ENCODE measurements at regions not wholly inside any gene's neighbourhood (a gene's known extent, or its start where the extent isn't known, plus 50 kb on each side); places are given as distances from the start of the nearest gene placed in this dataset.
"Not testable (repeated sequence)": the region's sequence is repeated elsewhere in the genome, so short reads cannot be mapped to it uniquely, and the experiment has no call there.

DNA sequence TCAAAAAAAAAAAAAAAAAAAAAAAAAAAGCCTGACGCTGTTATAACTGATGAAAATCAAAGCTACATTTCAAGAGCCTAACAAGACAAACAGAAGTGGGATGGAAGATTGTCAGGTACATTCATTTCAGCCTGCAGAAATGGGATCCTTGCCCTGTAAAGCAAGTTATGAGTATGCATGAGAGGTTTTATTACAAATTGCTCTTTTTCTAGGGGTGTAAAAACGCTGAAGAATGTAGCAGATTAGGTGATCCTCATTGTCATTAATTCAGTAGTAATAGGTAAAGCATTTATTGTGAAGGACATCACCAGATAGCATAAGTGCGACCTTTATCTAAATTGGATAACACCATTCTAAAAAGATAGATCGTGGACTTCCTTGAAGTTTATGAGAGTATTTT lies 208.3 kb downstream of the KCNJ2 start:
- no peak for DNase-seq

DNA sequence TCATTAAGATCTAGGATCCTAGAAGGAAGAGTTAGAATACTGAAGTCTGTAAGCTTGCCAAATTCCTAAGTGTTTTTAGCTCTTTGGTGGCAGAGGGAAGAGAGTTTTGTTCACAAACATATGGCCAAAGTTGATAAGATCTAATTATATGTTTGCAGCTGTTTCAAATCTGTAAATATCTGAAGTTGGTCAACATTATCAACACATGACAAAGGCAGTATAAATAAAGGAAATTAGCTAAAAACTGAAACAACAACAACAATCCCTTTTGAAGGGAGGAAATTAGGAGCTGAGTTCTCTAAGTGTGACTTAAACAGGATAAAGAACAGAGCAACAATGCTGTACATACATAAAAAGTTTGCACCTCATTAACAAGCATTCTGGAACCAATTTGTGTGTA lies 208.7 kb downstream of the KCNJ2 start:
- DNase-seq = no peak

DNA sequence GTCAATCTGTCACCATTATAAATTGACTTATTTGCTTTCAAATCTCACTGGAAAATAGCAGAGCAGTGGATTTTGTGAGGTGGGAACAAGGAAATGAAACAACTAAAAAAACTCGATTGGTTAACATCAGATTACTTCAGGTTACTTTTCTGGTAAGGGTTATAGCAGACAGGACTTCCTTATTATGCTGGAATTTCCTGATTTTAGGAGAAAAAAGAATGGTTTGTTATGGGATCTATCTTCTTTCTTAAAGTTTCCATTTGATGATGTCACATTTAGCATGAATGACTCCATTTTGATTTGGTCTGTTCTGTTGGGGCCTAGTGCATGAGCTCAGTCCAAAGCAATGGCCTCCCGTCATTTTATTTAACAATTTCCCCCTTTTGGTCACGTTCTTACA lies 210.6 kb downstream of the KCNJ2 start:
- DNase-seq = no peak

DNA sequence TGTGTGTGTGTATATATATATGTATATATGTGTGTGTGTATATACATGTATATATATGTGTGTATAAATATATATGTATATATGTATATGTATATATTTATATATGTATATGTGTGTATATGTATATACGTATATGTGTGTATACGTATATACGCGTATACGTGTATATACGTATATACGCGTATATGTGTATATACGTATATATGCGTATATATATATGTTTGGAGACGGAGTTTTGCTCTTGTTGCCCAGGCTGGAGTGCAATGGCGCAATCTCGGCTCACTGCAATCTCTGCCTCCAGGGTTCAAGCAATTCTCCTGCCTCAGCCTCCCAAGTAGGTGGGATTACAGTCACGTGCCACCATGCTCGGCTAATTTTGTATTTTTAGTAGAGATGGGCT lies 212.6 kb downstream of the KCNJ2 start:
- not testable (repeated sequence) for DNase-seq

DNA sequence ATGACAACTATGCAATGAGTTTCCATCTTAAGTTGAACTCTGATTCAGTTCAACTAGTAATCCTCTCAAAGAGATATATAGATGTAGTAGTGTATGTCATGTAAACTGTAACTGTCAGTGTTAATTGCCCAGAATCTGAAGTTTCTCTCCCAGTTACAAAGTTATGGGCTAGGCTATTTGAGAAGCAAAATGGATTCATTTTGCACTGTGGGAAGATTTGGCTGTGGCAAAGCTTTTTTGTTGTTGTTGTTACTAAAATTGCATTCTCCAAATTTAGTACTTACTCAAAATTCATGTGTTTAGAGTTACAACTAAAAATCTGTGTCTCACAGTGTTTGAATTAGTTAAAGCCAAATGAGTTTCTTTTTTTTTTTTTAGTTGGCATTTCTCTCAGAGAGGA lies 219.0 kb downstream of the KCNJ2 start:
- no peak for DNase-seq

DNA sequence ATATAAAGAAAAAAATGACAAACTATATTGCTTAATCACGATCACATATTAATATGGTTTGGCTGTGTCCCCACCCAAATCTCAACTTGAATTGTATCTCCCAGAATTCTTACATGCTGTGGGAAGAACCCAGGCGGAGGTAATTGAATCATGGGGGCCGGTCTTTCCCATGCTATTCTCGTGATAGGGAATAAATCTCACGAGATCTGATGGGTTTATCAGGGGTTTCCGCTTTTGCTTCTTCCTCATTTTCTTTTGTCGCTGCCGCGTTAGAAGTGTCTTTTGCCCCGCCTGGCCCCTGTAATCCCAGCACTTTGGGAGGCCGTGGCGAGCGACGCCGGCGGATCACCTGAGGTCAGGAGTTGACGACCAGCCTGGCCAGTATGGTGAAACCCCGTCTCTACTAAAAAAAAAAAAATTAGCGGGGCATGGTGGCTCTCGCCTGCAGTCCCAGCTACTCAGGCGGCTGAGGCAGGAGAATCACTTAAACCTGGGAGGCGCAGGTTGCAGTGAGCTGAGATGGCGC lies 220.0 kb downstream of the KCNJ2 start:
- not testable (repeated sequence) for DNase-seq

DNA sequence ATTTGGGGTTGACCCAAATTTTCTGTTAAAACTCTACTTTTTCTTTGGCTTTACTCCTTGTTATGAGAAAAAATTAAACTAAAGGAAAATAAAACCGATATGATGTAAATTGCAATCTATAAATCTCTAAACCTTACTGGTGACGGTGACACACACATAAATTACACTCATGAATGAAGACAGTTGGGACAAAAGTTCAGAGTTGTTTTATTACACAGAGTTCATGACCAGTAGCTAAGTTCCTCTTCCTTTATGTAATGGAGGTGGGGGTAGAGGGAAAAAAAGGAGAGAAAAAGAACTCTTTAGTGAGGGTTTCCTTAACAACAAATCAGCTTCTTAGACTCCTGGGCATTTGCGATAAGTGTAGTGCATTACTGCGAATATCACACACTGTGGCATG lies 220.7 kb downstream of the KCNJ2 start:
- DNase-seq = no peak

DNA sequence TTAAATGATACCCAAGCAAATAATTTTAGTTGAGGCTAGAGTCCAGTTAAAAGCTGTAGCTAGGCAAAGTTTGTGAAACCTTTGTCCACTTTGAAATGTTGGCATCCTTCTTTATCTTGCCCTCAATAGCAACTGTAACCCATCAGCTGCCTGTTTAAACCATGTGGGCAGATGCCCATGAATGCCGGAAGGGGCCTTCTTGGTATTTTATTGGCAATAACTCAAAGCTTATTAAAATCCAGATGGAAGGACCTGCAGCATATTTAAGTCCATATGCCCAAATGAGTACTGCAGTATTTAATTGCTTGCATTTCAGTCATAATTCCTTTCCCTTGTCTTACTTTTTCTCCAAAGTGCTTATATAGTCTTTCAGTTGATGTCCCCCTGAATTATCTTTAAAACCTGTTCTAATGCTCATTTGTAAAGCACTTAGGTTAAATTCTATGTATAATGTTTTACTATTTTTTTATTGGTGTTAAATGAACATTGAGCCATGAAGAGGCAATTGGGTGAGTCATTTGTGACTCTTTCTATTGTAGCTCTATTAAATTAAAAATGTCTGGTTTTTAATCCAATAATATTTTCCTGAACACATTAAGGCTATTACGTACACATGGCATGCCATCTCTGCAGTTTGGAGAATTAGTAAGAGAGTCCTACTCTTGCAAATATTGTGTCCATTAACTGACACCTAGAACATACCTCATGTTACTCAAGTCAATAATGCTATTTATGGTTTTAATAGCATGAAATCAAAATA lies 225.3 kb downstream of the KCNJ2 start:
- DNase-seq = no peak

DNA sequence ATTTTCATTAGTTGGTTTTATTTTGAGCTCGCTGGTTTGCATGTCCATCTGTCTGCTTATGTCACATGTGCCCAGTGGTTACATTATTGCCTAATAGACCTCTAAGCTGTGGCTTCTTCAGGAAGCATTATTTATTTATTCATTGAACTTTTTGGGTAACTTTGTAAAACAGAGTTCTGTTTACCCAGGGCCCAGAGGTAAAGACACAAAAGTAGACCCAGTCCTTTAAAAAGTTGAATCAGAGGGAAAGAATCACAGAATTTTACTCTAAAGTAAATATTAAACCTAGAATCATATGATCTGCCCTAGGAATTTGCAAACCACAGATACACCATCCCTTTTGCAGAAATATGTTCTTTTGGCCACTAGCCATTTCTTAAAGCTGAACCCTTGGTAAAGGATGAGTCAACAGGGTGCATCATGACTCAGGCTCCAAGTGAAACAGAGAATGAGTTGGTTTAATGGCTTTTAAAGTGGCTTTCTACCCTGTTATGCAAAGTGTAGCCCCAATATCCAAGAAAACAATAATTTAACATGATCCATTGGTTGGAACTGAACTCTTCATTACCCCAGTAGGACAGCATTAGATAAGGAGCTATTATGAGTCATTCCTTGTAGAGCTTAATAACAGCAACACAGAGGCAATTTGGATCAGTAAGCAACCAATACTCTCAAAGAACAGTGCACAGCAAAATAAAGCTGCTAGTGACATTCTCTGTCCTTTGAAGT lies 236.3 kb downstream of the KCNJ2 start:
- no peak for DNase-seq

DNA sequence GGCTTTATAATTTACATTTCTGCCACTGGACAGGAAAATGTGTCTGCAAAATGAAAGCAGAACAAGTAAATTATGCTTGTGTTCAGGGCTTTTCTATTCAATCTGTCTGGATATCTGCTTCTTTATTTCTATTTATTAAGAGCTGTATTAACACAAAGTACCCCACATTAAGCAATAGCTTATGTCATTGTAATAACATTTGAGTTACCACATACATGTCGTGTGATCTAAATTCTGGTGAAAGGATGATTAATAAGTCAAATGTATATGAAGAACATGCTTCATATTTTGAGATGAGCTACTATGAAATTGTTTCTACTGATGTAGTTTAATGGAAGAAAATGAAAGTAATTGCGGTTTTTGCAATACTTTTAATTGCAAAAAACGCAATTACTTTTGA lies 238.2 kb downstream of the KCNJ2 start:
- no peak for DNase-seq

DNA sequence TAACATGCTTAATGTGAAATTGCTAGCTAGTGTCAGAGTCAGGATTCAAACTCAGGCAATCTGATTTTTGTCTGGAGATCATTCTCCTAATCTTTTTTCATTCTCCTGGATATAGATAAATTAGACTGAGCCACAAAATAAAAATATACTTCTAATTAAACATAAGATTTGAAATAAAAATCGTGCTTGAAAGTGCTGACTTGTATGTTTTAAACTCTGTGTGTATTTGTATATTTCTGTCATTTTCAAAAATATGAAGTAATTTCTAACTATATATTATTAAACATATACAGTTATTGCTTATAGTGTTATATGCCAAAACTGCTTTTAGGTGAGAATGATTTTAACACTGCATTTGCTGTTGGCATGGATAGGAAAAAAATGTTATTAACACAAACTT lies 239.4 kb downstream of the KCNJ2 start:
- no peak for DNase-seq

DNA sequence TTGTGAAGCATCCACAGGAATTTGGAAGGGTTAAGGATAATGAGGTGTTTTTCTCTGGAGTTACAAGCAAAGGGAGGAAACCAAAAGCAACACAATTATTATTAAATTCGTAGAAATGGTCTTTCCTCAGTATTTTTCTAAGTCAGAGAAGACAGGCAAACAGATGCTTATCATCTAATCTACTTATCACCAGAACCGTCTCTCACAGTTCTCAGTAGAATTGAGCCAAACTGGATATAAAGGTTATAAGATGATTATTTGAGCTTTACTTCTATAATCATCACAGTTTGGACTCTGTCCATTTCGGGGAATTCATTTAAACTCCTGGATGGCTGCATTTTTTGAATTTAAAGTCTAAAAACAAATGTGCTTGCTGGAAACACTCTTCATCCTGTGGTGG lies 245.0 kb downstream of the KCNJ2 start:
- DNase-seq = no peak

DNA sequence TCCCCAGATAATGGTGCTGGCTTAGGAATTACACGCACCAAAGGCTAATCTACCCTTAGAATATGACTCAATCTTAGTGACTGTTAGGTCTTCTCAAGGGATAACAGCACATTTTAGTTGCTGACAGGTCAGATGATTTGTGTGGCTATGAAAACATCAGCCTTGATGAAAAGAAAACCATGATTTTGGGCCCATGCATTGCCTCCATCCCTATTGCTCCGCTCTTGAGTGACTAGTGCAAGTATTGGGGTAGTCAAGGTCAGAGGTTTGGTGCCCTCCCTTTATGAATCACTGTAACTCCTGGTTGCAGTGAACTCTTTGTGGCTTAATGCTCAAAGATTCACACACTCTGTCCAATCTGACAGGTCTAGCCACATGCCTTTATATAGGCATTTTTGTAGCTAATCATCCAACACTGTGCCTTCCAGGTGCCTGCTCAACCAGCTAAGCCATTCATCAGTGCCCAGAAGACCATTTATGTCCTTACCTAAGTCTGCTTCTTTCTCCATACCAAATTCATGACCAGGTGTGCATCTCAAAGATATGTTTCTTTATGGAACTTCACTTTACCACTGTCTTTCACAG lies 251.6 kb downstream of the KCNJ2 start:
- DNase-seq = no peak

DNA sequence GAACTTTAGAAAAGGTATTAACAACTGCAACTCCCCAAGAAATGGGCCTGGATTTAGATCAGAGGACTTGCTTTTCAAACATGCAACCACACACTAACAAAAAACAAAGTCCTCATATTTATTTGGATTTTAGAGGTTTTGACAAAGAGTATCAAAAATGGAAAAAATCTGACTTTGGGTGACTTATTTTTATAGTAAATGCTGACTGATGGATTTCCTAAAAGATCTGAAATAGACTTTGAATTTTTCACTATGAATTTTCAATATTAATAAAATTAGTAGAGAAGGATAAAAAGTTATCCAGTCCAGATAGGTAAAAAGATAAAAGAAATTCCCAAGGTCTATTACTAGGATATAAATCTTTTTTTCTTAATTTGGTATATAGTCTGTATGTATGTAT lies 253.5 kb downstream of the KCNJ2 start:
- no peak for DNase-seq

DNA sequence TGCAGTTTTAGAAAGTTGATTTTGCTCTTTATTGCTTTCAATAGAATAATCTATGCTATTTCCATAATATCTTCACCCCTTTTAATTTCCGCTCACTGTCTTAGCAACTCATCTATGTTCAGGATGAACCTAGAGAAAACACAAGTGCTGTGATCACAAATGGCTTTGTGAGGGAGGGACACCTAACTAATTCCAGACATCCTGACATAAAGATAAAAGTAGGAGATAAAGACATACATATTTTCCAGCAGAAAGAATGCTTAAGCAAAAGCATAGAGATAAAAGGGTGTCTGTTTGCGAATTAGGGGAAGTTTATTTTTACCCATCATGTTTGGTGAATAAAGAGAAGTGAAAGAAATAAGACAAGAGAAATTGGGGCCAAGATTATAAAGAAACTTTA lies 254.2 kb downstream of the KCNJ2 start:
- no peak for DNase-seq

DNA sequence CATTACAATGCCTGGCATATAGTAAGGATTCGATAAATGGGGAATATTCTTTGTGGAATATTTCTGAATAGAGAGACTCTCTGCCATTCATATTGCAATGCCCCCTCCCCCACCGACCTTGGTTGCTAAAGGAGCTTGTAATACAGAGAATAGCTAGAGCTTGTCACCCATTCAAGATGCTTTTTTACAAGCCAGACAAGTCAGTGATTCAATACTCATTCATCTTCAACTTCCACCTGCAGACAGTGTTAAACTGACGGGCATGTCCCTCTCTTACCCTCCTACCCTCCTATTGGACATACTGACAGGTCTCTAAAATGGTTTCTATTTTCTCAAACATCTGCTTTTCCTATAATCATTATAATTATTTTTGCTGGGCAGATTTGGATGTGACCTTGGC lies 257.4 kb downstream of the KCNJ2 start:
- no peak for DNase-seq

DNA sequence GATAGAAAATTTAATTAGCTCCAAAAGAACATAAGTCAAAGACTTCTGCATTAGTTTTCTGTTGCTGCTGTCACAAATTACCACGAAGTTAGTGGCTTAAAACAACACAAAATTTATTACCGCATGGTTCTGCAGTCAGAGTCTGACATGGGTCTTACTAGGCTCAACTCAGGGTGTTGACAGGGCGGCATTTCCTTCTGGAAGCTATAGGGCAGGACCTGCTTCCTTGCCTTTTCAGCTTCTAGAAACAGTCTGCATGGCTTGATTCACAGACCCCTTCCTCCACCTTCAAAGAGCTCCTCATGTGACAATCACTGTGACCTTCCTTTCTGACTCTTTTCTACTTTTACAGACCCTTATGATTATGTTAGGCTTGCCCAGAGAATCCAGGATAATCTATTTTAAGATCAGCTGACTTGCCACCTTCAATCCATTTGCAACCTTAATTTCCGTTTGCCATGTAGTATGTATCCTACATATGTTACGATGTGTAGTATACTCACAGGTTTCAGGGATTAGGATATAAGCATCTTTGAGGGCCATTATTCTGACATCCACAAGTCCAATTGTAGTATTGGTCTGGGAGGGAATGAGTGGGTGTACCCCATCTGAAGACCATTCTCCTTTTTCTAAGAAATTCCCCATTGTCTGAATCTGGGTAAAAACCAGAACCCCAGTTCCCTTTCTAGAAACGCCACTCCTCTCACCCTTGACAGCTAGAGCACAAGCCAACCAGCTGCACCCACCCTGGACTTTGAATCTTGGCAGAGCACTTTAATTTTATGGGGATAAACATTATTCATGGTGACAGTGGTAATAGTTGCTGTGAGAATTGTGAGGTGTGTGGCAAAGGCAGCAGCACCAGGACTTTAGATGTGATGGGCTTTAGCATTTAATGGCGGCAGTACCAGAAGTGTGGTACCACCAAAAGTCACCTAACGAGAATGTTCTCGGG lies 265.5 kb downstream of the KCNJ2 start:
- DNase-seq = no peak

DNA sequence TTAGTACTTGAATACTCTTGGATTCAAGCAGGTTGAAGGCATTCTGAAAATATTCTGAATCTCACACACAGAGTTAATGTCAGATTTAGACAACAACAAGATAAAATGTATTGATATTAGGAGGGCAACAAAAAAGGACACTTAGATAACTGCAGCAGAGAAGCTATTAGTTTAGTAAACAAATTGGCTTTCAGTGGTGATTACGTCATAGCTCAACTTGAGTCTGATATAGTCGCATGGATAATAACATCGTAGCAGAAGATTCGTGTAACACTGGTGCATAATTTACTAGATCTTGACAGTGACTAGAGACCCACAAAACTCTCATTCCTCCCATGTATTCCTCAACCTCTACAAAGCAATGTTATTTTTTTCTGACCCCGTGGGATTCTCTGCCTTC lies 268.3 kb downstream of the KCNJ2 start:
- no peak for DNase-seq

DNA sequence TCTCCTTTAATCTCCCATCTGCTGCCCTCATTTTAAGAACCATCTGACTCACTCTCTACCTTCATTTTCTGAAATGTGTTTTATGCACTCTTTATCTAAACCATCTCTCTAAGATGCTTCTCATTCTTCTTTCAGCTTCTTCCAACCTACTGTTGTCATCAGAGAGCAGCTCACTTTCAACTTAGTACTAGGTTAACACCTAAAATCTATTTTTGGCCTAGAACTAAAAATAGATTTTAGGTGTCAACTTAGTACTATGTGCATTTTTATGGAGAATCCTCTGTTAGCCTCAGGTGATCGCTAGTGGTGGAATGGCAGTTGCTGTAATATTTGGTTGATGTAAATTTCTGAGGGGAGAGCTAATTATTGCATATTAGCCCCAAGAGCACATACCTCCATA lies 277.1 kb downstream of the KCNJ2 start:
- no peak for DNase-seq

DNA sequence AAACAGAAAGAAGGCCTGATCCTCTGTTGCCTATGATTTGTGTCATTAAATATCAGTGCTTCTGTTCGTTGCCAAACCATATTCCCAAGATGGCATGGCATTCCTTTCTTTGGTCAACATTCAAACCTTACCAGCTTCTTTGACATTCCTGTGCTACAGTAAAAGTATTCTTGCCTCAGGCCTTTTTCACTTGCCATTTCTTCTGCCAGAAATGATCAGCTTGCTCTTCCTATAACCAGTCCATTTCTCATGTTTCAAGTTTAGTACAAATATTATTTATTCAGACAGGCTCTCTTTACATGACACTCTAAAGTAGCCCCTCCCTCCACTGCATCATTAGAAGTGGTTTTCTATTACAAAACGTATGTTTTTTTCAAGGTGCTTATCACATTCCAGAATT lies 278.3 kb downstream of the KCNJ2 start:
- DNase-seq = no peak

DNA sequence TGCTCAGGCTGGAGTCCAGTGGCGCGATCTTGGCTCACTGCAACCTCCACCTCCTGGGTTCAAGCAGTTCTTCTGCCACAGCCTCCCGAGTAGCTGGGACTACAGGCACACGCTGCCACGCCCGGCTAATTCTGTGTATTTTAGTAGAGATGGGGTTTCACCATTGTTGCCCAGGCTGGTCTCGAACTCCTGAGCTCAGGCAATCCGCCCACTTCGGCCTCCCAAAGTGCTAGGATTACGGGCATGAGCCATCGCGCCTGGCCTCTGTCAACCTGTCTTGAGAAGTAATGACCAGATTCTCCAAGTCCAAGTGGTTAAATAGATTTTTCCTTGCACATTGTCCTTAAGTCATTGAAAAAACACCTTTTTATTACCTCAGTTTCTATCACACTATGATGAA lies 283.7 kb downstream of the KCNJ2 start:
- DNase-seq = not testable (repeated sequence)

DNA sequence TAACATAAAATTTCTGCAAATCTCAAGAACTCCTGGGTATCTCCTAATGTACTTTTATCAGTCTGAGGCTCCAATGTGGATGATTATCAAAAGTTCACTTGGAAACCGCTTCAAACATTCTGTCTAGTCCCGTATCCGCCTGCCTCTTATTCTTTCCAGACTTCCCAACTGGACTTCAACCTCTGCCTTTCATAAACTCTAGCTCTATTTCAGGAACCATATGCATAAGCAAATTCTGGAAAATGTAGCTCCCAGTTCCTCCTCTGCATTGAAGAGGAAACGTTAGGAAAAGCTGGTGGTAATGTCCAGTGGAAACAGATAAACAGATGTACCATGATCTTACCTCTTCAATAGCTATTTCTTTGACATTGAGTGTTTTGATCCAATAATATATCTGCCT lies 285.0 kb downstream of the KCNJ2 start:
- DNase-seq = no peak

DNA sequence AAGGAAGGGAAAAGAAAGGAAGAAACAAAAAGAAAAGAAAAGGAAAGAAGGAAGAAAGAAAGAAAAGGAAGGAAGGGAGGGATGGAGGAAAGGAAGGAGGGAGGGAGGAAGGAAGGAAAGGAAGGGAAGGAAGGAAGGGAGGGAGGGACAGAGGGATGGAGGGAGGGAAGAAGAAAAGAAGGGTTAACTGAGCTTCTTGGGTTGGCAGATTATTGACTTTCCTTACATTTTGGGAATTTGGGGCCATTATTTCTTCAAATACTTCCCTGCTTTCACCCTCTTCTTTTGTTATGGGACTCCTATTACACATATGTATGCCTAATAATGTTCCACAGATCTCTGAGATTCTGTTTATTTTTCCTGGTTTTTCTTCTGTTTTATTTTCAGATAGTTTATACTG lies 285.6 kb downstream of the KCNJ2 start:
- DNase-seq = no peak

Measured in NCI-H1048 (cell line).